ENCODE measurements at regions not wholly inside any gene's neighbourhood (a gene's known extent, or its start where the extent isn't known, plus 50 kb on each side); places are given as distances from the start of the nearest gene placed in this dataset.

DNA sequence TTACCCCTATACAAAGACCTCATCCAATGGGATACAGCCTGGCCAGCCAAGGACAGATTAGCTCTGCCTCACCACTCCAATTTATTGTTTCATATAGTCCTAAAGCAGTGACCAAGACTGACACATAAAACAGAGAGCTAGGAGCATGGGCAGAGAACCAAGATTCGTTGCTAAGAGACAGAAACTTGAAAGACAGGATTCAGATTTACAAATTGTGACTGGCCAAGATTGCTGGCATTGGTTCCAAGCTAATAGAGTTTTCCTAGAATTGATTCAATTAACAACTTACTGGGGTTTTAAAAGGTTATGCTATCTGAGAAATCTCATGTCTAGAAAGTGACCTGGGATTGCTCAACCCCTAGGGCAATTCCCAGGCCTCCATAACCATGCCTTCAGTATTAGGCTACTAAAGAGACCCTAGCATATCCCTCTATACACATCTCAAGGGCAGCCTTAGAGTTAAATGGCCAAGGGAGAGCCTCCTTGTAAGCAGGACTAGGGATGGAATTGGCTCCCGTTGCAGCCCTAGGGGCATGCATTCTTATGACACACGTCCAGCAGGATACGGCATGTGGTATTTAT is 75.6 kb downstream of the ICOS start:
- DNase-seq: no peak

- no peak for DNase-seq
These were observed 78.7 kb downstream of the ICOS start for GRCh38 chr2:204015118-204015843.

GRCh38 chr2:204018717-204019116 is 82.2 kb downstream of the ICOS start:
- DNase-seq: no peak

GRCh38 chr2:204019572-204020501 is 83.3 kb downstream of the ICOS start:
- DNase-seq: no peak

DNA sequence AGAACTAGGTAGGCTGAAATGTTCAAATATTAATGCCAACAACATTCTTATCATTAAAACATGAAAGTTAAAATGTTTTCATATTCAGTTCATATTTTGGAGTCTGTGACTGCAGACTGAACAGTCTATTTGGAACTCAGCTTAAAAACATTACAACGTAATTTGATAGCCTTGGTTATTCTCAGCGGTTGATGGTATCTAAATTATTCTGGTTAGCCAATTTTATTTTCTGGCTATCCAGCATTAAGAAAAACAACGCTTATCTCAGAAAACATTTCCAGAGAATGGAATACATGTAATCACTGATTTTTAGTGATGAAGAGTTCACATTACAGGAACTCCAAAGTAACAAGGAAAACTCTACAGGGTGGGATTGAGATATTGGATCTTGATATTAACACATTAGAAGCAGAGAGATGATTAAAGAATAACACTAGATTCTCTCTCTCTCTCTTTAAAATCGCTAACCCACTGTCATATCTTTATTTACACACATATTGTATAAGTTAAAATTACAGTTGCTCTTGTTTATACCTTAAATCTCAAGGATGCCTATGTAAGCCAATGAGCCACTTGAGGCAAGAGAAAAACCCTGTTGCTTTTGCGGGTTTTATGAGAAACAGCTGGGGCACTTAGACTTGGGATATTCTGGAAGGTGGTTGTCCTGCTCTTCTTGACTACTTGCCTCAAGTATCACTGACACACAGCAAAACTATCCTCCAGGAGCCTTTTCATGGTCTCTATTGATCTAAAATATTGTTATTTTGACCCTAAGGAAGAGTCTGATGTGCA is 84.9 kb downstream of the ICOS start:
- DNase-seq: no peak

DNA sequence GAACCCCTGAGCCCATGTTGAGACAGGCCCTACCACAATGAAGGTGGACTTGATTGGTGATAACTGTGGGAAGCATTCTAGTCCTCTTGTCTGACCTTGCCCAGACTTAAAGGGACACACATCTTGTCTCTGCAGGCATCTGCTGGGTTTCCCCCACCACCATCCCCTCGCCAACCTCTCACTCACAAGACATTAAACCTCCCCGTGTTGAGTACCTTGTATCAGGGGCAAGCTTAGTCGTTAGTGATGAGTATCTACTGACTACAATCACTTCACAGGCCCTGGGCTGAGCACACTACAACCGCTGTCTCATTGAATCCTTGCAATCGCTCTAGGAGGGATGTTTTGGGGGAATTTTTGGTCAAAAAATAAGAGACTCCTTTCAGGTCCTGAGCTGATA is 86.0 kb downstream of the ICOS start:
- no peak for DNase-seq

DNA sequence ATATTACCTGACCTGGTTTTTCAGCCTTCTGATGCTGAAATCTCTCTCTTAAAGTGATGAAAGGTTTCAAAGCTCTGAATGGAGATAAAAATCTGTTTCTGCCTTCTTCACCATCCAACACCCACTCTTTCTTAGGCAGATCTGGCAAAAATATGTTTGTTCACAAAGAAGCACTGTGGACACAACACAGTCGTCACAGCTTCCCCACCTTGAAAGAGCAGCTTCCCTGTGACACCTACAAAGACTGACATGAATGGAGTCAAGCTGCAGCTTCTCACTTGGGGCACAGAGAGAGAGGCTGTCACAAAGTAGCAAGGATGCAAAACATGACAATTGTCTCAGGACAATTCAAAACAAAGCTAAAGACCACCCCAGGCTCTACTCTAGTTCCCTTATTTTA is 86.5 kb downstream of the ICOS start:
- DNase-seq: no peak

DNA sequence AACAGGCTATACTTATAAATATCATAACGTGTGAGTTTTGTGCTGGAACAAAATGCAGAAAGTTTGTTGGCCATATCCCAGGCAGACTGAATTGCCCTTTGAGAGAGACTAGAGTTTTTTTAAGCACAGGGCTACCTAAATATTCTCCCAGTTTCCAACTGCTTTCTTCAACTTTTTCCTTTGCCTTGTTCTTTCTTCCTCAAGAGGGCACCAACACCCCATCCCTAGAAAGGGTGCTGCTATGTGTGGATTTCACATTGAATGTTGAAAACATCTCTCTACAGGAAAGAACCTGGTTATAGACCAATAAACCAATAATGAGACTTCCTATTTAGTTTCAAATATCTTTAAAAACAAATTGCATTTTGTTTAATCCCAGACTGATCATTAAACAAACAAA is 87.9 kb downstream of the ICOS start:
- DNase-seq: no peak

DNA sequence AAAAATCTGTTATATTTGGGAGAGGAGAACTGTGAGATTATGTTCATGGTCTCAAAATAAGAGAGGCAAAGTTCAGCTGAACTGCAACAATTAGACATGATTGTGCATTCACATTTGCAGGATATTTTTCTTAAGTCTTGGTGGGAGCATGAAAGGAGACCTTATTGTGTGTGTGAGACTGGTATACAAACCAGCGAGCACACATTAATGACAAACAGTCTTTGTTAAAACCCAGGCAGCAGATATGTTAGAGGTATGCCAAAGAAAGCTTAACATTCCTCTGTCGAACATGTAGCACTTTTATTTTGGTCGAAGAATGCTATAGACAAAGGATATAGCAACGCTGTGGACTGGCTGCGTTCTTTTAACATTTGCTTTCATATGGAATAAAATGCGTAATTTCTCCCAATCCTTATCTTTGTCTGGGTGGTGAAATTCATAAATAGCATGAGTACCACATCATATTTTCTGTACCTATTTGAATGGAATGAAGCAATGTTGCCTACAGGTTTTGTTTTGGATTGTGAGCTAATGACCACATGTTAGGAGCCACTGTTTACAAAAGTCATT is 88.4 kb downstream of the ICOS start:
- no peak for DNase-seq

- no peak for DNase-seq
These were observed 89.7 kb downstream of the ICOS start for GRCh38 chr2:204026294-204026693.

GRCh38 chr2:204027091-204027490 is 90.5 kb downstream of the ICOS start:
- DNase-seq: no peak

DNA sequence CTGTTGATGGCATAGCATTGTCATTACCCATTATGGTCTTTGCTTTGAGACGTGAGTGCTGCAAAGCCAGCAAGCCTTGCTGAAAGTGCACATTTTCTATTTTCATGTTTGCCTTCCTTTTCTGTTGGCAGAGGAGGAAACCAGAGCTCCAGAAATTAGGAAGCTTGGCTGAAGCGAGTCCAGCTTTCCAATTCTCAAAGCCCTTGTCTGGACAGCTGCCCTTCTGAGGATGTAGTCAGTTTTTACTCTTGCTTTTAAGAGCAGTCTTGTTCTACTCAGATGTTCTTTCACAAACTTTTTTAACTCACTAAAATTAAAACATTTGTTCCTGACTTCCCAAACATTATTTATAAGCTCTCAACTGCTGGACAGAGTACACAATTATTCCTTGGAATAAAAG is 93.8 kb downstream of the ICOS start:
- no peak for DNase-seq

GRCh38 chr2:204031056-204031455 is 94.5 kb downstream of the ICOS start:
- DNase-seq: no peak

GRCh38 chr2:204032301-204032700 is 95.7 kb downstream of the ICOS start:
- DNase-seq: no peak

DNA sequence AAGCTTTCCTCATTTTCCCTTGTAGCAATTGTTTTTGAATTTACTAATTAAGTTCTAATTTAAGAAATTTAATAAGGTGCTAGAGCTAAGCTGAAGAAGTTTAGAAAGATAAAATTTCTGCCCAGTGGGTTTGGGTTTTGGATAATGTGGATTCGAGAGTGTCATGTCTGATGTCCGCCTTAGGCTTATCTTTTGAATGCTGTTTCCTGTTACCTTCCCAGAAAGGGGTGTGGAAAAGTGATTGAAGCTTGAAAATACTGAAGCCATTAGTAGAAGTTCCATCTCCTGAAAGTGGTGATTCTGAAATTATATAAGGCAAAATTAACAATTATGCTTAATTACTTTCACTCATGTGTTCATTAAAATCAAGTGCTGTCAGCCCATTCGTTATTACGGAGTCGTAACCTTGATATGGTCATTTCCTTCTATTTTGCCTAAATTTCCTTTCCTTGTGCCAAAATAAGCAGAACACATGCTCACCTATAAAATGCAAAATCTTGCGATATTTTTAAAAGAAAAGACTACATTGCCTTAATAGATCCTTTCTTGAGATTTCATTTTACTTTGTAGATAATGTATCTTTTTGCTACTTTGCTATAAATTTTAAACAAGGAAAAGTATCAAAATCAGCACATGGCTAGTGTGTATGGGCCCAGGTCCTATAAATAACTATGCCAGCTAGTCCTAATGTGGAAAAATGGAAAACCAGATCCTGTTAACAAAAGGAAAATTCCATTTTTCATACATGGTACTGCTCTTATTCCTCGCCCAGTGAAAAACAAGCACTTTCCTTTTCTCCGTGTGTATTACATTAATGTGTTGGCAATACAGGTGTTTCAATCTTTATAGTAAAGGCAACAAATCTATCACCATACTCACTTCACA is 97.3 kb downstream of the ICOS start:
- DNase-seq: no peak

DNA sequence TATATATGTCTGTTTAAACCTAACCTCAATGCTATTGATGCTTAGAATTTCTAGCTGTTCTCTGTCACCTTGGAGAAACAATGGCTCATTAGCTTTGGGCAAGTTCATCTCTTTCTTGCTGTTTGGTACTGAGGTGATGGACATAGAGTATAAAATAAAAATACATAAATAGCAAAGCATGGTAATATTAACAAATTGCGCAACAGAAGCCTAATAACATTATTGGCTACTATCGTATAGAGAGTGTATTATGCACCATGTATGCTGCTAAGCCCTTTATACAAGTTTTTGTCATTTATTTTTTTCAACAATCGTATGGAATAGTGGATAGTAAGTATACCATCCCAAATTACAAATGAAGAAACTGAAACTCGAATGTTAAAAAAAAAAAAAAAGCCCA is 100.1 kb downstream of the ICOS start:
- DNase-seq: no peak

DNA sequence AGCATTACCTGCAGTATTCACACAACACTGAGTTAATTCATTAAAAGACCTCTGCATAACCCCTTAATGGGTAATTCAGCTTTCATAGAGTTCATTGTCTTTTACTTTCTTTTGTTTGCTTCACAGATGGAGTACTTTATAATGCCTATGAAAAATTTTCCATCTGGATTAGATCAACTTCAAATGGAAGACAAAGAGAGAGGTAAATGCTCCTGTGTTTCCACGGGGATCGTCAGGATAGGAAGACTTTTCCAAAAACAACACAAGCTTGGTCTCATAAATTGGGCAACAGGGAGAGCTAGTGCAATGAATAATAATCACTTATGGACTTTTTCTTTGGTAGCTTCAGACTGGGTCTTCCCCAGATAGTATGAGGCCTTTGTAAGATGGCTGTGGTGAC is 100.7 kb downstream of the ICOS start:
- DNase-seq: no peak

GRCh38 chr2:204039298-204039838 is 102.8 kb downstream of the ICOS start:
- no peak for DNase-seq

DNA sequence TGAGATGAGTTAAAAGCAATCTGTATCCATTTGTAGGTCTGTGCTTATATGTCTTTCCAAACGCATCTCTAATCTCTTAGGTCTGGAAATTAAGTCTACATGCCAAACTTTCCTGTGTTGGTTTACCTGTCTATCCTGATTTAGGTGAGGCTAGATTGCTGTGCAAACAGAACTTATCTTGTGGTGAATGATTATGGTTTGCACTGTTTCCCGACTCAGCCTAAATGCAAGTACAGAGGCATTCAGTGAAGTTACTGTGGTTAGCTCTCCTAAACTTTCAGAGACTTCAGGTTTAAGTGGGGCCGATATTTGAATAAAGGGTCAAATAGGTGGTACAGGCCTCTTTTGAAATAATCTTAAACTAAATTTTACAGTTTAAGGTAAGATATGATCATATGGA is 103.5 kb downstream of the ICOS start:
- DNase-seq: no peak

- DNase-seq: no peak
These were observed 105.8 kb downstream of the ICOS start for GRCh38 chr2:204042401-204042800.

DNA sequence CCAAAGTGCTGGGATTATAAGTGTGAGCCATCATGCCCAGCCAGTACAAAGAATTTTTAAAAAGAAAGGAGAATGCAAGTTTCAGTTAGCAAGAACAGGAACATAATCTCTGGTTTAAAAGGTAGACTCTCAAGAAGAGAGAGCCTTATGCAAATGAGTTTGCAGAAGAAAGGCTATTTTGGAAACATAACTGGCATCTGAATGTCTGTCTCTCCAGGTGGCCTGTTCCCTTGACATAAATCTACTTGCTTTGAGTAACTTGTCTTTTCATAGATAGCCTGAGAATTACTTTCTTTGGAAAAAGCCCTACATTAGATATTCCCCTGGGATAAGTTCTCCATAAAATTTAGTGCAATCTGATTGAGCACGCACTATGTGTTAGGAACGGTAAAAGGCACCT is 109.6 kb downstream of the ICOS start:
- no peak for DNase-seq

Data from NCI-H187 (cell line).